RWPE1 (cell line): ENCODE measurements at regions not wholly inside any gene's neighbourhood (a gene's known extent, or its start where the extent isn't known, plus 50 kb on each side); places are given as distances from the start of the nearest gene placed in this dataset.

Source experiments
- CTCF ChIA-PET: fragments of 350-600 bp; sonication (Branson Sonifier 250); formaldehyde crosslinking; extraction: SDS; loops from one replicate; lab custom pipeline; 2021; lab: Yijun Ruan, JAX
- POLR2A ChIA-PET: fragments of 400-600 bp; formaldehyde crosslinking; extraction: SDS; loops from one replicate; lab custom pipeline; 2020; ENCODE audit warnings: antibody characterized with exemption; ENCODE audit not compliant: low non-redundant PET; lab: Yijun Ruan, JAX
- DNase-seq: peaks from one replicate; pipeline ENCODE4 v3.0.0; 2012; ENCODE audit warnings: low spot score
- H3K27ac ChIP-seq: fragments of 450-650 bp; 2 replicates; pipeline ENCODE4 v1.5.1; 2017
- CTCF ChIP-seq: fragments of 450-650 bp; conservative IDR thresholded peaks from 2 replicates; pipeline ENCODE4 v1.5.1; 2017; ENCODE audit warnings: low read depth, mild to moderate bottlenecking

DNA sequence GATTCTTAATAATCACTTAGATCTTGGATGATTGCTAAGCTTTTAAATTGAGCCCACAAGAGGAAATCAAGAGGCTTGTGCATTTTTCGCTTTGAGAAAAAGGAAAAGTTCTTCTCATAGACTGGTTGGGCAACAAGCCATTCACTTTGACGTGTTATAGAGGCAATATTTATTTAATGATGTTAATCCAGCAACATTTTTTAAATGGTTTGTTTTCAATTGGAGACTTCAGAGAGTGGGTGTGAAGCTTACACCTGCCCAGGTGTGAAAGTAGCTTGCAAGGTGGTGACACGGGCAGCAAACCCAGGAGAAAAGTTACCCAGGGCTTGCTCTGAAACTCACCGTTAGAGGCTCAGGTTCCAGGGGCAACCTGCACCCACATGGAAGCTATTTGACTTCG lies 858.9 kb downstream of the GALR1 start:
- CTCF ChIA-PET, result no interaction called here
- POLR2A ChIA-PET, result no interaction called here
- H3K27ac ChIP-seq, result no peak overlapping the region

GRCh38 chr18:78113136-78113939 lies 863.7 kb downstream of the GALR1 start:
- no peak for DNase-seq
- ChIA-PET CTCF (no interaction called here), POLR2A (no interaction called here)
- TF ChIP-seq CTCF, result no peak
- no peak overlapping the region for H3K27ac ChIP-seq

More for the DNA sequence above, 858.9 kb downstream of the GALR1 start:
- no peak for DNase-seq
- no peak for TF ChIP-seq CTCF

GRCh38 chr18:78113940-78114251 lies 864.2 kb downstream of the GALR1 start:
- ChIA-PET CTCF (no interaction called here), POLR2A (no interaction called here)
- DNase-seq, result no peak
- H3K27ac ChIP-seq, result no peak overlapping the region
- no peak for TF ChIP-seq CTCF

DNA sequence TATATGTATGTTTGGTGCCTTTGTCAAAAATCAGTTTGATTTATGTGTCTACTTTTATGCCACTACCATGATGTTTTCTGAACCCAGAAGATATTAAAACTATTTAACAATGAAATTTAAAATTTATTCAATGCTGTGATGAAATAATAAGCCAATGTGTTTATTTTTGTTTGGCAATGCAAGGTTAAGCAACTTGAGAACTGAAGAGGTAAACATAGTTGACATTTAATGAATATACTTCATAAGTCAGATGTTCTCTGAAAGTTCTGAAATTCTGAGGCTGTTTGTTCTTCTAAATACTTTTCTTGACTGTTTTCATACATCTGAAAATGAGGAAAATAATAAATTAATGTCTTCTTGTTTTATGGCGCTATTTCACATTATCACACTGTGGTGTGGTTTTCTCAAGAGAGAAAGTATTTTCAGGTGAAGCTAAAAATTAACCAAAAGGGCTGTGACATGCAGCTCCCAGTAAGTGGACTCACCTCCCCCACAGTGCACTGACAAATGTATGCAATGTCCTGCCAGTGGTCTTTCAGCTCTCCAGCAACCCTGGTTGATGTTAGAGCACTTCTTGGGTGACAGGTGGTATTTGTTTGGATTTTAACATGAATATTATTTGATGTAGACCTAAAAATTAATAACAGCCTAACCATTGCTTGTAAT lies 863.6 kb upstream of the SALL3 start:
- ChIA-PET CTCF (no interaction called here), POLR2A (no interaction called here)
- TF ChIP-seq CTCF, result no peak
- no peak for DNase-seq
- no peak overlapping the region for H3K27ac ChIP-seq

DNA sequence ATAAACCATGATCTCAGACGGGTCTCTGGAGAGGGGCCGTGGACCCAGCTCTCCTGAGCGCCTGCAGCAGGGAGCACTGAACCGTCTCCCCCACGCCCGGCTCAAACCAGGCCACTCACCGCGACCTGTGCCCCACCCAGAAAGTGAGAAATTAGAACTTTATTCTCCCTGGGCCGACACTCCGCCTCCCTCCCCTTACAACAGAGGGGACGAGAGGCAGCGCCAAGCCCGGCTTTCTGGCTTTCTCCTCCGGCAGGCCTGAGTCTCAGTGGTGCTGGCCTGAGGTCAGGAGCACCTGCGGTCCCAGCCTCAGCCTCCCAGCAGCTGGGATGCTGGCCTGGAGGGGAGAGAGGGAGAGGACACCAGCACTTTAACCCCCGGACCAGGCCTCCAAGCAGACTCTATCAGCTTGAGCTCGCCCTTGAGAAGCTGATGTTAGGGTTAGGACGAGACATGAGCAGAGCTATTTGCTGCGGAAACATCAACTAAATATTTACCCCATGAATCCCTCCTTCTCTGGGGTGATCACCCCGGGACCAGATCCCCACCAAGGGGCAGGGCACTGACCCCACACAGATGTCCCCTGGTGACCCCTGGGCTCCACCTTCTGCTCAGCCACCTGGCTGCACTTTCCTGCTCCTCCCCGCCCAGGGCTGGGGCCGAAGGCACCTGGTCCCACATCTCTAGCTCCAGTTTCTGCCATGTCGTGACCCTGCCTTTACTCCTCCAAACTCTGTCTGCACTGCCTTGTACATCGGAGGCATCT lies 856.3 kb upstream of the SALL3 start:
- POLR2A ChIA-PET, result no interaction called here
- no peak for TF ChIP-seq CTCF
- DNase-seq, result no peak
- H3K27ac ChIP-seq, result no peak overlapping the region
- CTCF ChIA-PET, result interaction anchor here (0.5 kb wide), 1 partner anchor 8 kb away, joined by 4 read pairs; no protein-coding TSS in a partner anchor
